ENCODE measurements at regions not wholly inside any gene's neighbourhood (a gene's known extent, or its start where the extent isn't known, plus 50 kb on each side); places are given as distances from the start of the nearest gene placed in this dataset.

- TF ChIP-seq POLR2A (IDR thresholded peaks at IDR 0.05; ENCODE audit: insufficient read depth in 1 of 2, low read depth in 2 of 2, low read length in 2 of 2) (no peak), ZNF777 (CRISPR knock-in tag; IDR thresholded peaks at IDR 0.05) (no peak), JUND (CRISPR knock-in tag; IDR thresholded peaks at IDR 0.05) (no peak), TCF7L2 (IDR thresholded peaks at IDR 0.05; ENCODE audit: low read depth, low read length) (no peak), POGZ (CRISPR knock-in tag; IDR thresholded peaks at IDR 0.05) (no peak), ZNF274 (CRISPR knock-in tag; IDR thresholded peaks at IDR 0.05) (no peak), SMARCC2 (IDR thresholded peaks at IDR 0.05) (no peak), RAD21 (CRISPR knock-in tag; IDR thresholded peaks at IDR 0.05) (no peak)
Measured at GRCh38 chr2:126571403-126571802, 84.6 kb upstream of the GYPC start.

Data from HepG2 (cell line).